Natural killer cell (primary cell): ENCODE measurements at regions not wholly inside any gene's neighbourhood (a gene's known extent, or its start where the extent isn't known, plus 50 kb on each side); places are given as distances from the start of the nearest gene placed in this dataset.

Source experiments
- ATAC-seq, 3 donors: fragments of 150-1000 bp in 2 of 3; fragments of 200-7000 bp in 1 of 3; cut with Tn5 transposase; 1 replicate in 1 of 3; 2 replicates in 2 of 3; pipeline ENCODE4 v1.10.0; 2021; ENCODE audit warnings: mild to moderate bottlenecking in 2 of 3, moderate library complexity in 2 of 3
- DNase-seq, 2 donors: peaks; one replicate each; pipeline versions ENCODE4 v3.0.0 to v3.0.0-alpha.2; 2013 to 2021; ENCODE audit warnings: mixed read lengths in 1 of 2
- H3K27ac ChIP-seq: one replicate; pipeline ENCODE4 v1.5.1; 2013; ENCODE audit warnings: mild to moderate bottlenecking, low read length
- H3K27me3 ChIP-seq: one replicate; pipeline ENCODE4 v1.6.1; 2013; ENCODE audit warnings: low read length; ENCODE audit not compliant: control insufficient read depth, insufficient read depth
- H3K36me3 ChIP-seq: one replicate; pipeline ENCODE4 v1.6.1; 2013; ENCODE audit warnings: low read length; ENCODE audit not compliant: control insufficient read depth, insufficient read depth
- H3K4me1 ChIP-seq: one replicate; pipeline ENCODE4 v1.6.1; 2013; ENCODE audit warnings: low read length; ENCODE audit not compliant: control insufficient read depth, insufficient read depth
- H3K4me3 ChIP-seq: one replicate; pipeline ENCODE4 v1.5.1; 2013; ENCODE audit warnings: low read length
- H3K9me3 ChIP-seq: one replicate; pipeline ENCODE4 v1.6.1; 2013; ENCODE audit warnings: low read length; ENCODE audit not compliant: control insufficient read depth, insufficient read depth
- H3K27ac Mint-ChIP-seq, 2 donors: one replicate each; pipeline ENCODE4 v1.8.0; 2022; ENCODE audit warnings: mild to moderate bottlenecking in 2 of 2, mixed read lengths in 2 of 2, moderate library complexity in 1 of 2
- H3K27me3 Mint-ChIP-seq, 2 donors: one replicate each; pipeline ENCODE4 v1.8.0; 2022; ENCODE audit warnings: low read depth in 2 of 2, mixed read lengths in 2 of 2
- H3K36me3 Mint-ChIP-seq: one replicate; pipeline ENCODE4 v1.8.0; 2022; ENCODE audit warnings: mixed read lengths
- H3K4me1 Mint-ChIP-seq, 2 donors: one replicate each; pipeline ENCODE4 v1.8.0; 2022; ENCODE audit warnings: mixed read lengths in 2 of 2
- H3K4me3 Mint-ChIP-seq: one replicate; pipeline ENCODE4 v1.8.0; 2022; ENCODE audit warnings: mild to moderate bottlenecking, moderate library complexity, mixed read lengths
- H3K9me3 Mint-ChIP-seq, 2 donors: one replicate each; pipeline ENCODE4 v1.8.0; 2022; ENCODE audit warnings: mixed read lengths in 2 of 2
- CTCF ChIP-seq: fragments of 200-600 bp; IDR thresholded peaks from one replicate; pipeline ENCODE4 v1.8.0; 2022; ENCODE audit warnings: antibody characterized with exemption
- WGBS: methylation state at CpG from one replicate; pipeline ENCODE4 v1.1.7; 2013; ENCODE audit warnings: missing lambda C conversion rate; ENCODE audit not compliant: insufficient coverage; 5-methylcytosine and 5-hydroxymethylcytosine counted together
- intact Hi-C: fragments of 100-400 bp; cut with micrococcal nuclease; formaldehyde crosslinking; loops from one replicate; pipeline ENCODE4 v1.14.2; 2022

DNA sequence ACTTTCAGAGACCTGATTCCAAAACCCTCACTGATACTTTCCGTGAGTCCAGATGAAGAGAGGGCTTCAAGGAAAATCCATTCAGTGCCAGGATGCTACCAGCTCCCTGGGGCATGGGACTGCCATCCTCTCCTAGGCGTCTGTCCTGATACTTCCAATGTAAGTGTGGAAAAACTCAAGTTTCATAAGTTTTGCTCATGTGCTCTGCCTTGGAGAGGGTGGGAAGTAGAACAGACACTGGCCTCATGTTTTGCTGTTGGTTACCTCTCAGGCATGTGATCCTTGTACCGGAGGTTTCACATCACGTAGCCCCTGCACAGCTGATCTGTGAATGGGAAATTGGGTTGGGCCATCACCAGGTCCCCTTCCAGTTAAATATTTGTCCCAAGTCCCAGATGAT, 517.1 kb downstream of the RPS24 start:
- no peaks in the 10 kb centered on the region for H3K36me3 Mint-ChIP-seq
- Histone ChIP-seq H3K36me3 (no peaks in the 10 kb centered on the region), H3K27ac (no peak overlapping the region), H3K27me3 (no peaks in the 10 kb centered on the region), H3K9me3 (no peaks in the 10 kb centered on the region), H3K4me3 (no peak overlapping the region), H3K4me1 (no peaks in the 10 kb centered on the region)
- no peak for ATAC-seq
- no peak overlapping the region for H3K4me3 Mint-ChIP-seq
- 92% methylated on average over 4 of the region's 4 CpGs for WGBS
- peaks cover 15 to 29% of the 10 kb centered on the region in 2 donors for H3K27me3 Mint-ChIP-seq
- no peak for TF ChIP-seq CTCF
- H3K9me3 Mint-ChIP-seq: no peaks in the 10 kb centered on the region
- H3K27ac Mint-ChIP-seq: no peak overlapping the region
- intact Hi-C loops: no loop called here
- H3K4me1 Mint-ChIP-seq: no peaks in the 10 kb centered on the region
- DNase-seq: no peak

DNA sequence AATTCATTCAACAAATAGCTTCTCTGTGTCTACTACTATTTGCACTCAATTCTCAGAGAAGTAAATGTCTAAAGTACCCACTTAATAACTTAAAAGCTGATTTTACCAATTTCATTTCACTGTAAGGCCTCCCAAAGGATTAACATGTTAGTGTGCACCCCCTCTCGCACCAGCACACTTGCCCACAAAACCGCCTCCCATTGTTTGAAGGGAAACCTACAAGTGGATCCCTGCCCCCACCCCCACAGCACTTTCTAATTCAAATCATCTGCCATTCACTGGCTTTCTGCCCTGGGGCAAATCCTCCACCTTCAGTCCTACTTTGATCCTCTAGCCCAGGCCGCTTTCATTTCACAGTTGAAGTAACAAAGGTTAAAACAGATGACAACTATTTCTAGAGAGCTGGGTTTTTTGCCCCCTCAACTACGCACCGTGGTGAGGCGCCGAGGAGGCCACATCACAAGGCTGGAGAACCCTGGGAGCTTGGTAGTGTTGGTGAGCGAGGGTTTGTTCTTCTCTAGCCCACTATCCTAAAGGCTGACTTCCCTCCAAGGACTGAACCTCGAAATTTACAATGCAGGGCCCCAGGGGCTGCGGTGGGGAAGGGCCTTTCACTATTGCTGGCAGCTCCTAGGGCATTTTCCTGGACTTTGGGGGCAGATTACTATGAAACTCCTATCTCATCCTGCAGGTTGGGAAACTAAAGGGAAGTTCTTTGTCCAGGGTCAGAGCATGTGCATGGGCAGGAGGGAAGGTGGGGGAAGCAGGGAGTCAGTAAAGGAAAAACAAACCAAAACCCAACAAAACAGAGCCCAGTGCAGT, 517.4 kb upstream of the ZMIZ1 start:
- no peak for TF ChIP-seq CTCF
- intact Hi-C loops: no loop called here
- no peak for DNase-seq
- H3K4me3 ChIP-seq: no peak overlapping the region
- Mint-ChIP-seq H3K27ac (no peak overlapping the region), H3K27me3 (peaks cover 15 to 33% of the 10 kb centered on the region in 2 donors), H3K4me3 (no peak overlapping the region), H3K4me1 (no peaks in the 10 kb centered on the region), H3K9me3 (peaks cover 0 to 3% of the 10 kb centered on the region in 2 donors), H3K36me3 (no peaks in the 10 kb centered on the region)
- WGBS: 42% methylated on average over 10 of the region's 10 CpGs
- no peaks in the 10 kb centered on the region for H3K4me1 ChIP-seq
- H3K9me3 ChIP-seq: no peaks in the 10 kb centered on the region
- no peak for ATAC-seq
- H3K27me3 ChIP-seq: no peaks in the 10 kb centered on the region
- H3K27ac ChIP-seq: no peak overlapping the region
- no peaks in the 10 kb centered on the region for H3K36me3 ChIP-seq

GRCh38 chr10:78552261-78552811, 516.4 kb upstream of the ZMIZ1 start:
- Mint-ChIP-seq H3K4me1 (no peaks in the 10 kb centered on the region), H3K27ac (no peak overlapping the region), H3K36me3 (no peaks in the 10 kb centered on the region), H3K4me3 (no peak overlapping the region), H3K9me3 (peaks cover 0 to 3% of the 10 kb centered on the region in 2 donors), H3K27me3 (peaks cover 15 to 38% of the 10 kb centered on the region in 2 donors)
- ATAC-seq (no peak), DNase-seq (no peak)
- Histone ChIP-seq H3K27me3 (no peaks in the 10 kb centered on the region), H3K4me3 (no peak overlapping the region), H3K27ac (no peak overlapping the region), H3K4me1 (no peaks in the 10 kb centered on the region), H3K9me3 (no peaks in the 10 kb centered on the region), H3K36me3 (no peaks in the 10 kb centered on the region)
- intact Hi-C loops: no loop called here
- TF ChIP-seq CTCF: no peak
- 73% methylated on average over 6 of the region's 7 CpGs for WGBS
